H1 (cell line): ENCODE measurements at regions not wholly inside any gene's neighbourhood (a gene's known extent, or its start where the extent isn't known, plus 50 kb on each side); places are given as distances from the start of the nearest gene placed in this dataset.

ENCODE experiments used
- CTCF ChIA-PET: fragments of 300-600 bp; sonication (Branson Sonifier 250); formaldehyde crosslinking; loops from one replicate; lab custom pipeline; 2021; ENCODE audit not compliant: partially characterized antibody; lab: Charles Lee
- POLR2A ChIA-PET: fragments of 300-600 bp; sonication (Branson Sonifier 250); formaldehyde crosslinking; loops from one replicate; lab custom pipeline; 2021; ENCODE audit warnings: inconsistent platforms; ENCODE audit not compliant: partially characterized antibody; lab: Charles Lee
- DNase-seq, 2 experiments: peaks; one replicate each; pipeline versions ENCODE4 v3.0.0 to v3.0.0-alpha.2; 2010 to 2022; ENCODE audit warnings: low spot score in 2 of 2, low read depth in 1 of 2, mixed read lengths in 1 of 2
- FAIRE-seq: peaks from 2 replicates; lab custom pipeline; 2011; peaks lifted over from hg19 to GRCh38; lab: Jason Lieb, UNC
- H2AFZ ChIP-seq: 2 replicates; pipeline ENCODE4 v1.8.1; 2012; ENCODE audit warnings: low read length, inconsistent platforms
- H2AK5ac ChIP-seq: 2 replicates; pipeline ENCODE4 v1.6.1; 2013; ENCODE audit warnings: low read depth, low read length
- H2BK120ac ChIP-seq: replicated peaks from 2 replicates; pipeline ENCODE3; 2013; ENCODE audit warnings: low read depth, low read length, inconsistent platforms
- H2BK12ac ChIP-seq: 2 replicates; pipeline ENCODE4 v1.6.1; 2013; ENCODE audit warnings: low read depth, low read length
- H2BK15ac ChIP-seq: 2 replicates; pipeline ENCODE4 v1.6.1; 2013; ENCODE audit warnings: low read length
- H2BK20ac ChIP-seq: 2 replicates; pipeline ENCODE4 v1.6.1; 2013; ENCODE audit warnings: low read length
- H2BK5ac ChIP-seq: 2 replicates; pipeline ENCODE4 v1.6.1; 2013; ENCODE audit warnings: low read depth, low read length
- H3K14ac ChIP-seq: 2 replicates; pipeline ENCODE4 v1.6.1; 2013; ENCODE audit warnings: inconsistent platforms; ENCODE audit not compliant: insufficient read length
- H3K18ac ChIP-seq: 2 replicates; pipeline ENCODE4 v1.6.1; 2013; ENCODE audit warnings: low read length; ENCODE audit errors: extremely low read depth
- H3K23ac ChIP-seq: 2 replicates; pipeline ENCODE4 v1.6.1; 2013; ENCODE audit warnings: inconsistent platforms; ENCODE audit not compliant: insufficient read length
- H3K23me2 ChIP-seq: 2 replicates; pipeline ENCODE4 v1.6.1; 2013; ENCODE audit warnings: low read depth, low read length
- H3K27ac ChIP-seq: 2 replicates; pipeline ENCODE4 v1.6.1; 2011; ENCODE audit warnings: low read depth, low read length, inconsistent platforms
- H3K27me3 ChIP-seq, 4 experiments: replicated peaks in 1 of 4; 1 replicate in 1 of 4; 2 replicates in 3 of 4; pipeline versions ENCODE4 v1.6.1 to v1.8.1; 2011 to 2013; ENCODE audit warnings: low read length in 3 of 4, mild to moderate bottlenecking in 3 of 4, inconsistent platforms in 2 of 4, mixed read lengths in 2 of 4, moderate library complexity in 1 of 4; ENCODE audit not compliant: control insufficient read depth in 3 of 4, insufficient read depth in 3 of 4; ENCODE audit errors: extremely low read depth in 1 of 4
- H3K36me3 ChIP-seq, 4 experiments: 2 replicates each; pipeline versions ENCODE4 v1.6.1 to v1.8.1; 2011 to 2013; ENCODE audit warnings: mild to moderate bottlenecking in 4 of 4, low read length in 3 of 4, moderate library complexity in 2 of 4, control low read depth in 1 of 4, inconsistent platforms in 1 of 4; ENCODE audit not compliant: insufficient read depth in 4 of 4, control insufficient read depth in 2 of 4
- H3K4ac ChIP-seq: replicated peaks from 2 replicates; pipeline ENCODE3; 2013; ENCODE audit warnings: low read length, low read depth, mixed read lengths, inconsistent platforms; ENCODE audit not compliant: insufficient read length
- H3K4me1 ChIP-seq, 4 experiments: replicated peaks in 1 of 4; 1 replicate in 1 of 4; 2 replicates in 3 of 4; pipeline versions ENCODE4 v1.6.1 to v1.8.1; 2011 to 2013; ENCODE audit warnings: low read length in 3 of 4, inconsistent platforms in 2 of 4, mixed read lengths in 1 of 4; ENCODE audit not compliant: insufficient read depth in 4 of 4, control insufficient read depth in 3 of 4
- H3K4me2 ChIP-seq, 2 experiments: 2 replicates each; pipeline versions ENCODE4 v1.6.1 to v1.8.1; 2011 to 2013; ENCODE audit warnings: low read depth in 2 of 2, low read length in 2 of 2, control low read depth in 1 of 2, inconsistent platforms in 1 of 2, mild to moderate bottlenecking in 1 of 2; ENCODE audit not compliant: insufficient read depth in 1 of 2
- H3K4me3 ChIP-seq, 4 experiments: fragments of 200-600, 300-600 bp in 1 of 4; sonication (generic), shearing (Covaris generic), sonication (Bioruptor Twin) in 1 of 4; 2 replicates each; pipeline versions ENCODE4 v1.5.1 to v1.8.1; 2011 to 2016; ENCODE audit warnings: low read length in 4 of 4, low read depth in 3 of 4, control low read depth in 2 of 4, inconsistent platforms in 2 of 4, mild to moderate bottlenecking in 2 of 4, mixed read lengths in 1 of 4, moderate library complexity in 1 of 4; ENCODE audit not compliant: insufficient read depth in 2 of 4; ENCODE audit errors: extremely low read depth in 1 of 4
- H3K56ac ChIP-seq: replicated peaks from 2 replicates; pipeline ENCODE3; 2013; ENCODE audit warnings: low read depth, mild to moderate bottlenecking, mixed read lengths, low read length, inconsistent platforms; ENCODE audit not compliant: insufficient read length
- H3K79me1 ChIP-seq: 2 replicates; pipeline ENCODE4 v1.6.1; 2013; ENCODE audit warnings: low read depth, low read length, control low read depth
- H3K79me2 ChIP-seq, 2 experiments: 2 replicates each; pipeline versions ENCODE4 v1.6.1 to v1.8.1; 2012 to 2013; ENCODE audit warnings: low read length in 2 of 2, mild to moderate bottlenecking in 2 of 2, inconsistent platforms in 1 of 2; ENCODE audit not compliant: insufficient read depth in 2 of 2, control insufficient read depth in 1 of 2
- H3K9ac ChIP-seq, 4 experiments: replicated peaks in 1 of 4; 1 replicate in 1 of 4; 2 replicates in 3 of 4; pipeline versions ENCODE4 v1.6.1 to v1.8.1; 2011 to 2013; ENCODE audit warnings: low read depth in 3 of 4, low read length in 3 of 4, control low read depth in 2 of 4, mild to moderate bottlenecking in 2 of 4, moderate library complexity in 2 of 4, inconsistent platforms in 1 of 4; ENCODE audit errors: extremely low read depth in 1 of 4
- H3K9me3 ChIP-seq, 2 experiments: 2 replicates each; pipeline versions ENCODE4 v1.6.1 to v1.8.1; 2012 to 2013; ENCODE audit warnings: mild to moderate bottlenecking in 2 of 2, moderate library complexity in 2 of 2, control low read depth in 1 of 2, inconsistent platforms in 1 of 2, low read depth in 1 of 2, low read length in 1 of 2, mixed read lengths in 1 of 2; ENCODE audit not compliant: insufficient read depth in 2 of 2
- H4K20me1 ChIP-seq, 2 experiments: replicated peaks in 1 of 2; 2 replicates each; pipeline versions ENCODE3 to v1.8.1; 2011 to 2013; ENCODE audit warnings: inconsistent platforms in 2 of 2, low read length in 2 of 2, mild to moderate bottlenecking in 1 of 2; ENCODE audit not compliant: insufficient read depth in 2 of 2, control insufficient read depth in 1 of 2
- H4K5ac ChIP-seq: 2 replicates; pipeline ENCODE4 v1.6.1; 2013; ENCODE audit warnings: low read length, low read depth, mixed read lengths, inconsistent platforms; ENCODE audit not compliant: insufficient read length
- H4K8ac ChIP-seq: 2 replicates; pipeline ENCODE4 v1.8.0; 2013; ENCODE audit warnings: mild to moderate bottlenecking, moderate library complexity, low read length, inconsistent platforms; ENCODE audit not compliant: insufficient read depth; ENCODE audit errors: extremely low read depth
- H4K91ac ChIP-seq: replicated peaks from 2 replicates; pipeline ENCODE3; 2013; ENCODE audit warnings: low read length, mixed read lengths, inconsistent platforms; ENCODE audit not compliant: insufficient read length
- EGR1 ChIP-seq: IDR thresholded peaks from 2 replicates; pipeline ENCODE4 v1.6.1; 2011; ENCODE audit warnings: low read depth, low read length, borderline replicate concordance
- GABPA ChIP-seq: IDR thresholded peaks from 2 replicates; pipeline ENCODE4 v1.6.1; 2011; ENCODE audit warnings: mild to moderate bottlenecking, low read length, moderate library complexity, borderline replicate concordance; ENCODE audit not compliant: insufficient read depth
- HDAC2 ChIP-seq, 2 experiments: fragments of 300-600 bp in 1 of 2; sonication (generic) in 1 of 2; IDR thresholded peaks; 2 replicates each; pipeline ENCODE4 v1.6.1; 2011 to 2012; ENCODE audit warnings: low read depth in 2 of 2, low read length in 2 of 2, mild to moderate bottlenecking in 2 of 2, moderate library complexity in 2 of 2, borderline replicate concordance in 1 of 2, inconsistent platforms in 1 of 2
- NANOG ChIP-seq: IDR thresholded peaks from 2 replicates; pipeline ENCODE4 v1.6.1; 2011; ENCODE audit warnings: low read length, low read depth, mild to moderate bottlenecking, inconsistent platforms; ENCODE audit not compliant: insufficient read depth, poor library complexity, severe bottlenecking
- POLR2A ChIP-seq, 2 experiments: IDR thresholded peaks; 1 replicate in 1 of 2; 2 replicates in 1 of 2; pipeline ENCODE4 v1.6.1; 2011; ENCODE audit warnings: low read depth in 2 of 2, low read length in 2 of 2, mild to moderate bottlenecking in 2 of 2; ENCODE audit errors: control extremely low read depth in 1 of 2
- POLR2AphosphoS5 ChIP-seq: IDR thresholded peaks from 2 replicates; pipeline ENCODE4 v1.6.1; 2011; ENCODE audit warnings: low read depth, low read length
- TEAD4 ChIP-seq: IDR thresholded peaks from 2 replicates; pipeline ENCODE4 v1.6.1; 2012; ENCODE audit warnings: low read depth, low read length, inconsistent platforms, mixed read lengths
- whole genome bisulfite sequencing, 2 experiments: shearing (Covaris generic) in 1 of 2; methylation state at CpG; one replicate each; pipeline versions ENCODE4 v1.1.6 to v1.1.7; 2013 to 2015; ENCODE audit warnings: low lambda C conversion rate in 2 of 2, mixed read lengths in 2 of 2, inconsistent platforms in 1 of 2, low coverage in 1 of 2, missing lambda C conversion rate in 1 of 2; ENCODE audit not compliant: insufficient replicate concordance in 2 of 2, insufficient coverage in 1 of 2, insufficient read length in 1 of 2; ENCODE audit errors: extremely low coverage in 1 of 2, missing lambda C conversion rate in 1 of 2; 5-methylcytosine and 5-hydroxymethylcytosine counted together

DNA sequence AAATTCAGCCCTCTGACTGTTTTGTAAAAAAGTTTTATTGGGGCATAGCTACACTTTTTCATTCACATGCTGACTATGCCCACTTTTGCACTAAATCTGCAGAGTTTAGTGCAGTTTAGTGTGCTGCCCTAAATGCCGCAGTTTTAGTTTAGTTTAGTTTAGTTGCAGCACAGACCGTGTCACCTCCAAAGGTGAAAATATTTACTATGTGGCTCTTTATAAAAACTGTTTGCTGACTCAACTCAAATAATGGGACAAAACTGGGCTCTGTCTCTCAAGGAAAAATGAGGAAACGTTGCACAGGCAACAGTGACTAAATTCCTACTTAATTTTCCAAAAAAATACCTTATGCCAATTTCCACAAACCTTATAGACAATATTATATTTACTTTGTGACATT, 314.2 kb downstream of the C4orf33 start:
- H2BK20ac ChIP-seq = no peak overlapping the region
- TF ChIP-seq GABPA (no peak), POLR2AphosphoS5 (no peak), HDAC2 (IDR thresholded peaks at IDR 0.05; ENCODE audit: borderline replicate concordance in 1 of 2, low read depth in 2 of 2, low read length in 2 of 2) (no peak), NANOG (no peak), EGR1 (no peak), TEAD4 (no peak), POLR2A (IDR thresholded peaks at IDR 0.05; ENCODE audit: control extremely low read depth in 1 of 2, low read depth in 2 of 2, low read length in 2 of 2) (no peak)
- DNase-seq (no peak), FAIRE-seq (no peak)
- H3K23me2 ChIP-seq = no peaks in the 10 kb centered on the region; the same call in 1 of the 2 replicates
- no peaks in the 10 kb centered on the region for H3K79me1 ChIP-seq
- H4K5ac ChIP-seq = no peak overlapping the region
- H3K4ac ChIP-seq = no peak overlapping the region
- H3K4me2 ChIP-seq = no peak overlapping the region
- H4K20me1 ChIP-seq = no peaks in the 10 kb centered on the region
- H2AK5ac ChIP-seq = no peak overlapping the region
- H3K4me3 ChIP-seq = no peak overlapping the region
- 95% methylated on average over 3 of the region's 3 CpGs; no CpG with 5 or more reads in 1 of the 2 experiments for WGBS, 2 experiments
- ChIA-PET CTCF (no interaction called here), POLR2A (no interaction called here)
- no peak overlapping the region for H3K27ac ChIP-seq
- H3K9ac ChIP-seq = no peak overlapping the region
- no peaks in the 10 kb centered on the region for H3K27me3 ChIP-seq
- no peak overlapping the region for H3K18ac ChIP-seq
- H3K14ac ChIP-seq = no peak overlapping the region
- no peak overlapping the region for H2BK15ac ChIP-seq
- no peak overlapping the region for H2BK12ac ChIP-seq
- H3K9me3 ChIP-seq = no peaks in the 10 kb centered on the region
- no peaks in the 10 kb centered on the region for H3K79me2 ChIP-seq
- H2BK5ac ChIP-seq = no peak overlapping the region
- H3K56ac ChIP-seq = no peak overlapping the region
- no peak overlapping the region for H4K91ac ChIP-seq
- no peak overlapping the region for H4K8ac ChIP-seq
- no peak overlapping the region for H2BK120ac ChIP-seq
- no peaks in the 10 kb centered on the region for H3K36me3 ChIP-seq
- no peak overlapping the region for H2AFZ ChIP-seq
- H3K23ac ChIP-seq = no peak overlapping the region
- H3K4me1 ChIP-seq = no peaks in the 10 kb centered on the region
